Dermis microvascular lymphatic vessel endothelial cell (primary cell): ENCODE measurements at regions not wholly inside any gene's neighbourhood (a gene's known extent, or its start where the extent isn't known, plus 50 kb on each side); places are given as distances from the start of the nearest gene placed in this dataset.

ENCODE experiments used
- DNase-seq, 2 donors: peaks; one replicate each; pipeline versions ENCODE4 v3.0.0 to v3.0.0-alpha.2; 2010; ENCODE audit warnings: low read depth in 2 of 2

DNA sequence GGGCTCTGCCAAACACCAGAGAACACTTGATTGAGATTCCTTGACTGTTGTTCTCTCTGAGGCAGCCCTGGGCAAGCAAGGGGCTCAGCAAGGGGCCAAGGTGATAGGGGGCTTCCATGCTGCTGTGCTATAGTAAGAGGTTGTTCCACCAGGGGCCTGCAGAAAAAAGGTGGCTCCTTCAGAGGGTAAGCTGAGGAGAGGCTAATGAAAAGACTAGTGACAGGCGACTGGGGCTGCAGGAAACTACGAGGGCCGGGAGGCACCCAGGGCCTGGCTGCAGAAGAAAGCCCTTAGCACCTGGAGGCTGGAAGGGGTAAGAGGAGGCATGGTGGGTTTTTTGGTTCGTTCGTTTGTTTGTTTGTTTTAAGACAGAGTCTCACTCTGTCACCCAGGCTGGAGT lies 88.0 kb upstream of the CTNNA1 start:
- no peak for DNase-seq

DNA sequence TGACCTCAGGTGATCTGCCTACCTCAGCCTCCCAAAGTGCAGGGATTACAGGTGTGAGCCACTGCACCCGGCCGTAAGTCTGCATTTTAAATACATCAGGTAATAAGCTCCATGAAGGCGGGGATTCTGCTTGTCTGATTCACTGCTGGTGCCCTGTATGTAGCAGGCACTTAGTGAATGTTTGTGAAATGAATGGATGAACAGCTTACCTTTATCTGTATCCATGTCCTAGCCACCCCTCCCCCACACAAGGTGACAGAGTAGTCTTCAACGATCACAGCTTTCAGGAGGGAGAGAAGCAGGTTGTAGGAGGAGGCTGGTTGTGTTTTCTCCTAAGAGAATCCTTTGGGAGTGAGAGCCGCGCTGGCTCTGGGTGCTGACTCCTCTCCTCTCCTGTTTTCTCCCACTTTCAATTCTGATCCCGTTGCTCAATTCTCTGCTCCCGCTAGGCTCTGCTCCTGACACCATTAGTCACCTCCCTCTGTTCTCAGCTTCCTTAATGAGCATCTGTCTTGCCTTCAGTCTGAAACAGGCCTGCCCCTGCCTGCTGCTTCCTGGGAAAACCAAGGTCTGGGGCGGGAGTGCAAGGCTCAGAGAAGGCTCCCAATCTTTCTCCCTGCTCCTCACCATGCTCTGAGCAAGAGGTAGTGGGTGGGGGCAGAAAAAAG lies 88.8 kb upstream of the CTNNA1 start:
- DNase-seq, result no peak

DNA sequence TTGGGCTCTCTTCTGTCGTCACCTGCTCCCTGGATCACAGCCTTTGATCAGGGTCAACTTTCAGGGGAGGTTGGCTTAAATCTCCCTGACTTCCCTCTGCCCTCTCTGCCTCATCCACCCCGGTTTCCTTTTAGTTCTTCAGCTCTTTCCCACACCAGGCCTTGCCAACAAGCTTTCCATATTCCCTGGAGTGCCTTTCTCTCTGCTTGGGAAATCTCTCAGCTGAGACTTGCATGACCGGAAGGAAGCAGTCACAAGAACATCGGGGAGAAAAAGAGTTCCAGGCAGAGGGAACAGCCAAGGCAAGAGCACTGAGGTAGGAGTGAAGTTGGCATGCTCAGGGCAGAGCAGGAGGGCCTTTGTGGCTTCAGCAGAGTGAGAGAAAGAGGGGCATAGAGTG lies 88.4 kb upstream of the HSPA9 start:
- DNase-seq, result no peak

DNA sequence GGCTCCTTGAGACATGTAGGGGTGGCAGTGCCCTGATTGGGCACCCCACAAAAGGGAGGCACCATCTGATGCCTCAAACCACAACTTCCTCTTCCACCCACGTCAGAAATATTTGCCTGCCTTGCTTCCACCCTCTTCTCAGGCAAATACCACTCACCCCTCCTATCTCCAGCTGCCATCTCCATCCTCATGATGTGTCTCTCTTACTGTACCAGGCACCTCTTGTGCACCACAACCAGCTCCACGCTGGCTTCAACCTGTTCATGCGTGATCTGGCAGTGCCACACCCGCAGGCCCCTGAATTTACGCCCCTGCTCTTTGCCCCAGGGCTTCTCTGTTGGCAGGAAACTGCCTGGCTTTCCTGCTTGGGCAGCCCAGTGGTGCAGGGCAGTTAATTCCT lies 87.8 kb upstream of the HSPA9 start:
- no peak for DNase-seq

DNA sequence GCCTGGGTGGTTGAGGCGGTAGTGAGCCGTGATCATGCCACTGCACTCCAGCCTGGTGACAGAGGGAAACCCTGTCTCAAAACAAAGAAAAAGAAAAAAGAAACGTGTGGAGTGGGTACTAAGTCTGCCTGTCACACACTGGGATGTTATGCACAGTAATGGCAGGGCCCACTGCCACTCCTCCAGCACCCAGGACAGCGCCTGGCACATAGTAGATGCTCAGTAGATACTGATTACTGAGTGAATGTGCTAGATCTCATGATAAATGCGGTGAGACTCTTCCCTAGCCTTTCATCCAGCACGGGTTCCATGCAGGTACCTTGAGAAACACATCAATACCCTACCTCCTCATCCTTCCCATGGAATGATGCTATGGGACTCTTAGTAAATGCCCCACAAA lies 87.4 kb upstream of the HSPA9 start:
- DNase-seq, result no peak

DNA sequence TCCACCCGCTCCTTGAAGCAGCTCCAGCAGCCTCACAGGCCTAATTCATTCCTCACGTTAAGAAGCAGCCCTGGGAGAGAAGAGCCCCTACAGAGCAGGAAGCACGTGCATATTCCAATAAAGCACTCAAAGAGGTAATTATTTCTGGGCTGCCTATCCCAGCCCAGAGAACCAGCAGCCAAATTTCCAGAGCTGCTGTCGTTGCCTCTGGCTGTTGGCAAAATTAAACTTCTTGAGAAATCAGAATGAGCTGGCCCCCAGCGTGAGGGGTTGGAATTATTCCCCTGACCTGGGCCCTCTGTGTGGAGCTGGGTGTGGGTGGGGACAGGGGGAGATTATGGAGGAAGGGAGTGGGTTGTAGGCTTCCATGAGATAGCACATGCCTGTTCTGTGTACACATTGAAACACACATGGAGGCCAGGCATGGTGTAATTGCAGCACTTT lies 86.8 kb upstream of the HSPA9 start:
- no peak for DNase-seq

DNA sequence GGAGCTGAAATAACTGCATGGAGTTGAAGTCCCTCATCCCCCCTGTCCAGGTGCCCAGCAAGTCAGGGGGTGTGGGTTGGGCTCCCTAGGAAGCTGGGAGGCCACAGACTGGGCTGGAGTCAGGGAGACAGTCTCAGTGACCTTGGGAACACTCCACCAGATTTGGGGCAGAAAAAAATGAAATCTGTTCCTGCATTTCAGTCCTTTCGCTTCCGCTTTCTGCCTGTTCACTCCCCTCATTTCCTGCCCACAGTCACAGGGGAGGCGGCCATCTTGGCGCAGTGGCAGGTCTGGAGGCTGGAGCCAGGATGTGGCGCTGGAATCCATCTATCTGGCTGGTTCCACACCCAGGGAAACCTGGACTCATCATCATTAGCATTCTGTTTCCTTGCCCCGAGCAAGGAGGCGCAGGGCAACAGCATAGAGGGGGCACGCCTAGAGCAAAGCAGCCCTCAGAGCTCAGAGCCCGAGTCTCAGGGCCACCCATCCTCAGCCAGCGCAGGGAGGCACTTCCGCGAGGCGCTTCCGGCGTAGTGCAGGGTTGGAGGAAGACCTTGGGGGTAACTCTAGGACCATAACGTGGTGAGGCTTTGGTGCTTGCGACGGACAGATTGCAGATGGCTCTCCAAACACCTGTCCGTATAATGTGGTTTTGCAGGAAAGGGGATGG lies 86.2 kb upstream of the HSPA9 start:
- DNase-seq, result no peak

DNA sequence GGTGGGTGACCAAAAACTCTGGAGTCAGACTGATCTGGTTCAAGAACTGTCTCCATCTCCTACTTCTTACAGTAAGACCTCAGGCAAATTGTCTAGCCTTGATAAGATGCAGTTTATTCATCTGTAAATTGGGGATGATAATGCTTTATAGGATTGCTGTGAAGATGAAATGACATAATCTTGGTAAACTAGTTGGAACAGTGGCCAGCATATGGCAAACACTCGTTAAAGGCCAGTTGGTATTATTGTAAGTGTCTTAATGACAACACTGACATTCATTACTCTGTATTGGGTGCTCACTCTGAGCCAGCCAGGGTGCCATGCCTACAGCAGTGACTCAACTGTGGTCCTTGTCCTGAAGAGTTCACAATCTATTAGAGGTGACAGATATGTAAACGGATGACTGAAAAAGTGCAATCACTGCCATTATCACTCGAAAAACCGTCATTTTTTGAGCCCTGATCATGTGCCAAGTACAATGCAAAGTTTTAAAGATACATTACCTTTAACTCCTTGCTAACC lies 84.9 kb upstream of the HSPA9 start:
- no peak for DNase-seq

DNA sequence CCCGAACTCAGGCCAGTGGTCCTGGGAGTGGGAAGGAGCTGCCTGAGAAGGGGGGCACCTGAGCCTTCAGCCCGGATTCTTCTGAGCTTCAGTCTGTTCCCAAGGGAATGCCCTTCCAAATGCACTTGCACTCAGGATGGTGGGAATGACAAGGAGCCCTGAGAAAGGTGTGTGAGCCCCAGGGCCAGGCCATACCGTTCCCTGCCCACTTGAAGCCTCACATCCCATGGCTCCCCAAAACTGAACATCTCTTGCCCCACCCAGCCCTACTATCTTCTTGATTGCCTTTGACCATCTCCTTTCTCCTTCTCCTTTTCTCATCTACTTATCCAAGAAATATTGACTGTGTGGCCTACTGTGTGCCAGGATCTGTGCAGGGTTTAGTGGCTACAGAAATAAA lies 84.4 kb upstream of the HSPA9 start:
- DNase-seq, result no peak

DNA sequence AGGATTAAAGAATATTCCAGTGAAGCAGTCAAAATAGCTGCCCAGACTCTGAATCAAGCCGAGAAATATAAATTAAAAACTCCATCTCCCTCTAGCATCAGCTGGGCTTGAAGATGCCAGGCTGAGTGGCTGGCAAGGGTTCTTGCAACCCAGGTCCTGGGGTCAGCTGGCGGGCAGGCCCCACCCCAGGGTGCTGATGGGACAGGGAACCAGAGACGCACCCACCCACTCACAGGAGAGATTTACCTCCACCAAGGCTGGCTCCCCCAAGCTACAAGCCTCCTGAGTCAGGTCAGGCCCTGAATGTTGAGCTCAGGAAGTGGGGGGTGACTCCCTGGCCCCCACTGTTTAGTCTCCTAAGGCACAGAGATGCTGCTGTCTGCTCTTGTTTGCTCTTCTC lies 83.9 kb upstream of the HSPA9 start:
- no peak for DNase-seq

DNA sequence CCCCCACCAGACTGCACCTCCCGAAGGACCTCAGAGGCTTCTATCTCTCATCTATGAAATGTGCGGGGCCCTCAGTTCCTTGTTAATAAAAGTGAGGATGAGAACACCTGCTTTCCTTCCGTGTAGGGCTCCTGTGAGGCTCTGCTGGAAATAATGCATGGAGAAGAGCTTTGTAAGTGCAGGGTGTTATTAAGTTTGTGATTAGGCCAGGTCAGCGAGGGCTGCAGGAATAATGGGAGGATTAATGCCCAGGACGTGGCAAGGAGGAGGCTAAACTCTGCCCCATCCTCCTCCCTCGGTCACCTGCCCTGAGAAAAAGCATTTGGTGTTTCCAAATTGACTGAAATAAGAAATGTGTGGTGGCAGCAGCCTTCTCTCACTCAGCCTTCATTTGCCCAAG lies 83.5 kb upstream of the HSPA9 start:
- no peak for DNase-seq

DNA sequence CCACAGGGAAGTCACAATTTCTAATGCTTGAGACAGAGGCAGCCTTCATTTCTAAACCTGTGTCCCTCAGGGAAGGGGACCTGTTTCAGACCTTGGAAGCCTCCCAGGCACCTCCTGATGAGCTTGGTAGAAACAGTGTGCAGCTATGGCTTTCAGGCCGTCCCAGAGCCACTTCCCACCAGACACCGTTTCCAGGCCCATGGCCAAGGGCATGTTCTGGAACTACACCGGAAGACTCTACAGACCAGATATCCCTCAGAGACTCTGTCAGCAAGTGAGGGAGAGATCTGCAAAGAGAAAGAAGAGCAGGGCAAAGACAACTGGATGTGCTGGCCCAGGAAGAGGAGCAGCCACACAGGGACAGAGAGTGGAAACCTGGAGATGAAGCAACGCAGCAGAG lies 82.2 kb upstream of the HSPA9 start:
- no peak for DNase-seq

DNA sequence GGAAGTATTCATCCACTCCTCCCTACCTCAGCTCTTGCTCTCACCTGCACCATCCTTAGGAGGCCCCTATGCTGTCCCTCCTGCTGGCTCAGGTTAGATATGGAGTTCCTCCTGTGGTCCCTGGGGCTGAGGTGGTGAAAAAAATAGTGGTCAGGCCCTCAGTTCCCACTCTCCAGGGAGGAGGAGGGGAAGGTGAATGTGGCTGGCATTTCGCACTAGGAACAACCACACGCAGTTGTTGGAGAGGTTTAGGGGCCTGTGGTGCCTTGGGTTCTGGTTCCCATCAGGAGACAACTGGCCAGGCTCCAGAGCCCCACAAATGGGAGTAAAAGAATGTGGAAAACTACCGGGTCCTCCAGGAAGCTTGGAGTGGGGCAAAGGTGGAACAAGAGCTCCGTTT lies 81.7 kb upstream of the HSPA9 start:
- DNase-seq, result no peak

DNA sequence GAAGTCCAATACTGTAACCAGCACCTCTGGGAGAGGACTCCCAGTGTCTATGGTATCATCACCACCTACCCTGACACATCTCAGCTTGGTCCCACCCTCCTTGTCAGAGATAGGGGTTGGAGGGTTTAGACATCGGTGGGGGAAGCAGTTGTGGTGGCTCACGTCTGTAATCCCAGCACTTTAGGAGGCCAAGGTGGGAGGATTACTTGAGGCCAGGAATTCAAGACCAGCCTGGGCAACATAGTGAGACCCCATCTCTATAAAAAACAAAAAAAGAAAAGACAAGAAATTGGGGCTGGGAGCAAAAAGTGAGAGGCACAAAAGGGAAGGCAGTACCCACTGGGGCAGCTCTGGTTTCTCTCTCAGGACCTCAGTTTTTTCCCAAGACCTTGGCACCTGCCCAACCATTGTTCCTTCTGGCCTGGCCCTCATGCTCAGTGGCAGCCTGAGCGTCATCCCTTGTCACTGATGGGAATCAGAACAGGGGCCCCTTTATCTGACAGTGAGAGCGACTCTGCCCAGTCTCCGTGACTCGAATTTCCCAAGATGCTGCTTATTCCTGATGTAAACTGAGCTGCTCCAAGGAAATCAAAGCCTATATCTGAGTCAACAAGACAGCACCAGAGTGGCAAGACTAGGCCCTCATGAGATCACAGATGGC lies 80.5 kb upstream of the HSPA9 start:
- peak; percentile 3 to 69 for DNase-seq

DNA sequence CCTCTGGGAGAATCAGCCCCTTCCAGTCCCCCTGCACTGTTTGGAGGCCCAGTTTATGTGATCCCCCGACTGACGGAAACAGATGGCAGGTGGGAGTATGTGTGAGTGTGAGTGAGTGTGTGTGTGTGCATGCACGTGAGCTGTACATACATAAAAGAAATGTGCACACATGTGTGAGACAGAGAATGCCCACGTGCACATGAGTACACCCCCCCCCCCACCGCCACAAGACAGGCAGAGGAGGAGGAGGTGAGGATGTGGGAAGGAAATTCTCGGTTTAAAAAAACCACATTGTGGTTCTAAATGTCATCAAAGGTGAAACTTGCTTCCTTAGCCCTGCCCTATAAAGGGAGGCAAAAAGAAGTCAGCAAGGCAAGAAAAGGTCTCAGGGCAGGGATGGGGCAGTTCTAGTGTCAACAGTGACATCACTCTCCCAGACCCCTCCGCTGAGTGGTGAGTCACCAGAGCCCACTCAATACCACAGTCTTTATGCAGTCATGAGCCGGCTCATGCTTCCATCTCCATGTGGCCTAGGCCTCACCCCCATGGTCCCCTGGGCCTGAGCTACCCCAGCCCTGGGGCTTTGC lies 79.2 kb upstream of the HSPA9 start:
- peak in 1 of 2 donors; percentile 48 for DNase-seq

DNA sequence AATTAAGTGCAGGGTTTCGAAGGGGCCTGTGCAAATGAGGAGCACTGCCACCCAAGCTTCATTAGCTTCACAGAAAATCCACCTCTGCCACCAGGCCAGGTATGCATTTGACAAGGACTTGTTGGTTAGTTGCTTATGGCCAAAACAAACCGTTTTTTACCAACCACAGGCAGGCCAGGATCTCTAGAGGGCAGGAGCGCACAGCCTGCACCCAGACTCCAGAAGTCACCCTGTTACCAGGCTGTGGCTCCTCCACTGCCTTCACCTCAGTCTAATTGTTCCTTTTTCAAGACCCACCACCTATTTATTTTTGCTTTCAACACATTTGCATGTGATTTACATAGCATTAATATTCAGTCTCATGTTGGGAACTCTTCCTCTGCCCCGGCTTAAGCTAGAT lies 78.3 kb upstream of the HSPA9 start:
- DNase-seq, result peak in 1 of 2 donors; percentile 28

DNA sequence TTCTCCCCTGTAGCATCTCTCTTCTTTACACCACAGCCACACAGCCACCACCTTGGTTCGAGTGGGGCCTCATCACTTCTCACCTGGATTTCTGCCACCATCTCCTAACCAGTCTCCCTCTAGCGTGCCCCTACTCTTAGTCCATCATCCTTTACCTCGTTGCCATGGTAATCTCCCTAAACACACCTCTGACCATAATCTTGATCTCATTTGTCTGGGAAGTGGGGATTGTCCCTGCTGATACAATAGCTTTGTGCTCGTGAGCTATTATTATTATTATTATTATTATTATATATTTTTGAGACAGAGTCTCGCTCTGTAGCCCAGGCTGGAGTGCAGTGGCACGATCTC lies 76.5 kb upstream of the HSPA9 start:
- no peak for DNase-seq

DNA sequence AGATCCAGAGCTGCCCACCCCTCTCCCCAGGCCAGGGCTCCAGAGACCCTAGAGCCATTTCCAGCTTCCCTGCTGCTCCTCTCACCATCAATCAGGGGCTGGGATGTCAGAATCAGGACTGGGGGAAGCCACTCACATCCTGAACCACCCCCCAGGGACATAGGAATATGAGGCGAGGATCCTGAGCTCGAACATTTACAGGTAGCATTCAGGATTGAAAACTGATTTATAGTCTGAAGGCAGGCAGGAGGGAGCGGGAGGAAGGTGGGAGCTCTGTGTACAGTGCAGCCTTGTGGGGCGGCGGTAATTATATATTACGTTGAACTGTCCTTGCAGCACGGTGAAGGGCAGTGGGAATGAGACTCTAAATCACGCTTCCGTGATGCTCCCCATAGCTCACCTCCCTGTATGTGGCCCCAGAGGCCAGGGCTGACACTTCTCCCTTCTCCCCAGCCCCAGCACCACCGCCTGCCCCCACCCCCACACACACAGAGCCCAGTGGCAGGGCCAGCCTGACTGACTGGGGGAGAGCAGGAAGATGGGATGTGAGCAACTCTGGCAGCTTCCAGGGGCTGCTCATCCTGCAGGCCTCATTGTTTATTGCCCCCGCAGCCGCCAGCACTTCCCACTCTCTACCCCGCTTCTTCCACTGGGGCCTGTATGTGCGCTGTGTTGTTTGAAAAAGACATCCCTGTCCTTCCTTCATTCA lies 76.0 kb upstream of the HSPA9 start:
- no peak for DNase-seq

DNA sequence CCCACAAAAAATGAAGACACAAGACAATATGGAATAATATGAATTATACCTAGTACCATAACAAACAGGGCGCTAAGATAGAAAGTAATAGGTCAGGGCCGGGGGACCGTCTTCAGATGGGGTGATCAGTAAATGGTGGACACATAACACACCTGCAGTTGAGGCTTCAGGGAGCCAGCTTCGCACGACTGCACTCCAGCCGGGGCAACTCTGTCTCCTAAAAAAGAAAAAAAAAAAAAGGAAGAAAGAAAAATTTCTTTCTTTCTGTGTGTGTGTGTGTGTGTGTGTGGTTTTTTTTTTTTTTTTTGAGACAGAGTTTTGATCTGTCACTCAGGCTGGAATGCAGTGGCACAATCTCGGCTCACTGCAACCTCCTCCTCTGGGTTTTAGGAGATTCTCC lies 75.0 kb upstream of the HSPA9 start:
- DNase-seq, result no peak

DNA sequence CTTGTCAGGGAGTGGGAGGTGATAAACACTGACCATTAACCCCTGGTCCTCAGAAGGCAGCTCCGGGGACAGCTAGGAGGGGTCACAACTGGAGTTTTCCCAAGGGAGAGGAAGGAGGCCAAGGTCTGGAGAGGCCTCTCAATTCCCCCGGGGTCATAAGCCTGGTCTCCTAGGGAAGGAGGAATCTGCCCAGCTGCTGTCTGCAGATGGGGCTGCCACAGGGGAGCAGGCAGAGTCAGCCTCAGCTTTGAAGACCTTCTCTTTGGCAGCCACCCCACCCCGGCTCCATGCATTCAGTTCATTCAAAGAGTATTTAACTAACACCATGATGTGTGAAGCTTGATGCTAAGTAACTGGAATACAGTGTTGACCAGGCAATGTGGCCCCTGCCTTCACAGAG lies 74.6 kb upstream of the HSPA9 start:
- DNase-seq, result no peak

DNA sequence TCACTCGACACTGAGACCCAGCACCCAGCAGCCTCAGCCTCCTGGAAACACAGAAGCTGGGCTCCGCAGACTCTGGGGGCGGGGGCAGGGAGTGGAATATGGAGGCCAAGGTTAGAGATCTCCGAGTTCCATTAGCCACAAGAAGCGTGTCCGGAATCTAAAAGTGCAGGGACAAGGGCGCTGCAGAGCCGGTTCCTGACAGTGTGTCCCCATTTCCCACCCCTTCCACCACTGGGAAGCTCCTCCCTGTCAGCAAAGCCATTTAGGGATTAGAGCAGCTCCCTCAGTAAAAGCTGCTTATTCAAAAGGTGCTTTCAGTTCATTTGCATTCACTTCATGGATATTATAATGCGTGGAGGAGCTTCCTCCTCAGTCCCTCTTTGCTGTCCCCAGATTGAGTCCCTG lies 74.1 kb upstream of the HSPA9 start:
- no peak for DNase-seq

DNA sequence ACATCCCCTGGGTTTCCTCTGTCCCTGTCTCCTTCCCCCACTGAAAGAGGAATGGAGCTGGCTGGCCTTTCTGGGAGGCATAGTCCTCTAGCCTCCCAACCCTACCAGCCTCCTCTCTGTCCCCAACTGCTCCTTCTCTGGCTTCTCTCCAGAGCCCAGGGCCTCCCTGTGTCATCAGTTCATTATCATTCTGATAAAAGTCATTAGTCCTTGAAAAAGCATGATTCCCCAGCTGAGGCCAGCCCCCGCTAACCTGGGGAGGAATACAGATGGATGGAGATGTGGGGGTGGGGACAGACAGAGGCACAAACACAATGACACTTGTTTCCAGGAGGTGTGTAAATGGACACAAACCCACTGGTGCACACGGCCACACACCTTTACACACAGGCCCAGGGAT lies 73.6 kb upstream of the HSPA9 start:
- DNase-seq, result no peak
